C4-2B (cell line): ENCODE measurements at regions not wholly inside any gene's neighbourhood (a gene's known extent, or its start where the extent isn't known, plus 50 kb on each side); places are given as distances from the start of the nearest gene placed in this dataset.

Experiments
- ZFX ChIP-seq: fragments of 450-650 bp; IDR thresholded peaks from 2 replicates; pipeline ENCODE4 v1.6.1; 2017
- TF ChIP-seq, protein P1 (sequence below): fragments of 450-650 bp; conservative IDR thresholded peaks from 2 replicates; pipeline ENCODE4 v1.5.1; 2017; ENCODE audit warnings: mild to moderate bottlenecking

- TF ChIP-seq, protein P1, sequence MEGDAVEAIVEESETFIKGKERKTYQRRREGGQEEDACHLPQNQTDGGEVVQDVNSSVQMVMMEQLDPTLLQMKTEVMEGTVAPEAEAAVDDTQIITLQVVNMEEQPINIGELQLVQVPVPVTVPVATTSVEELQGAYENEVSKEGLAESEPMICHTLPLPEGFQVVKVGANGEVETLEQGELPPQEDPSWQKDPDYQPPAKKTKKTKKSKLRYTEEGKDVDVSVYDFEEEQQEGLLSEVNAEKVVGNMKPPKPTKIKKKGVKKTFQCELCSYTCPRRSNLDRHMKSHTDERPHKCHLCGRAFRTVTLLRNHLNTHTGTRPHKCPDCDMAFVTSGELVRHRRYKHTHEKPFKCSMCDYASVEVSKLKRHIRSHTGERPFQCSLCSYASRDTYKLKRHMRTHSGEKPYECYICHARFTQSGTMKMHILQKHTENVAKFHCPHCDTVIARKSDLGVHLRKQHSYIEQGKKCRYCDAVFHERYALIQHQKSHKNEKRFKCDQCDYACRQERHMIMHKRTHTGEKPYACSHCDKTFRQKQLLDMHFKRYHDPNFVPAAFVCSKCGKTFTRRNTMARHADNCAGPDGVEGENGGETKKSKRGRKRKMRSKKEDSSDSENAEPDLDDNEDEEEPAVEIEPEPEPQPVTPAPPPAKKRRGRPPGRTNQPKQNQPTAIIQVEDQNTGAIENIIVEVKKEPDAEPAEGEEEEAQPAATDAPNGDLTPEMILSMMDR, result no peak
- TF ChIP-seq ZFX, result no peak
These were observed 132.7 kb downstream of the PLPPR4 start for GRCh38 chr1:99397029-99397428.
